Esophagus squamous epithelium (tissue), 4 donors: ENCODE measurements at regions not wholly inside any gene's neighbourhood (a gene's known extent, or its start where the extent isn't known, plus 50 kb on each side); places are given as distances from the start of the nearest gene placed in this dataset.

Experiments
- CTCF ChIP-seq, 6 experiments: fragments of 450-650 bp in 4 of 6; fragments of 200-600 bp in 2 of 6; sonication (generic) in 2 of 6; IDR thresholded peaks; one replicate each; pipeline ENCODE4 v1.5.1; 2016 to 2019; ENCODE audit warnings: antibody characterized with exemption in 6 of 6, mild to moderate bottlenecking in 4 of 6, moderate library complexity in 4 of 6
- POLR2A ChIP-seq, 4 donors: fragments of 450-650 bp; IDR thresholded peaks; one replicate each; pipeline ENCODE4 v1.6.1; 2017; ENCODE audit warnings: antibody characterized with exemption in 4 of 4, mild to moderate bottlenecking in 4 of 4, moderate library complexity in 3 of 4

GRCh38 chr9:2493109-2493508, 128.5 kb upstream of the VLDLR start:
- TF ChIP-seq POLR2A (IDR thresholded peaks at IDR 0.05) (no peak), CTCF (IDR thresholded peaks at IDR 0.05) (no peak)
